ENCODE measurements at regions not wholly inside any gene's neighbourhood (a gene's known extent, or its start where the extent isn't known, plus 50 kb on each side); places are given as distances from the start of the nearest gene placed in this dataset.

GRCh38 chr2:116487336-116487735 lies 1327.2 kb upstream of the DDX18 start:
- TF ChIP-seq EP300 (IDR thresholded peaks at IDR 0.05; ENCODE audit: low read depth) (no peak), POLR2A (IDR thresholded peaks at IDR 0.05) (no peak), CTCF (IDR thresholded peaks at IDR 0.05) (no peak), POLR2AphosphoS5 (IDR thresholded peaks at IDR 0.05) (no peak)

All from transverse colon (tissue), 4 donors.